ENCODE measurements at regions not wholly inside any gene's neighbourhood (a gene's known extent, or its start where the extent isn't known, plus 50 kb on each side); places are given as distances from the start of the nearest gene placed in this dataset.
A peak's percentile ranks its signal among the peaks of the same experiment; 100 is the strongest.

GRCh38 chr13:38519229-38519911 is 167.5 kb upstream of the FREM2 start:
- no peak for DNase-seq (ENCODE audit: low read depth)

GRCh38 chr13:38520041-38520440 is 166.8 kb upstream of the FREM2 start:
- DNase-seq (ENCODE audit: low read depth), result no peak

GRCh38 chr13:38527140-38527539 is 159.7 kb upstream of the FREM2 start:
- DNase-seq (ENCODE audit: low read depth), result no peak

DNA sequence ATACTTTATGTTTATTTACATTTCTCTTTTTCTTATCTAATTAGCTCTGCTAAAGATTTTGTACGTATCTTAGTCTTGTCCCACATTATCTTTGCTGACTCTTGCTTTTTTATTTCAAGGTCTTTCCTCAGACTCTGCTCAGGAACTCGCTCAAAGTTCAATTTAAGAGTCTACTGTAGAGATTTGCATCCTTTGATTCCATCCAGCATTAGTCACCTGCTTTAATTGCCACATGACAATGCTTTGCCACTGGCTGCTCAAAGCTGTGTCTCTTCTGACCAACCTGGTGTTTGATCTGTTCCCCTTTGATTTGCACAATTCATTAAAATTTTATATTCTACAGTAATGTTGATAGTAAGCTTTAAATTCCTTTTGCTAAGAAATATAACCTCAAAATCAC is 157.9 kb upstream of the FREM2 start:
- DNase-seq (ENCODE audit: low read depth), result no peak

GRCh38 chr13:38530492-38530891 is 156.4 kb upstream of the FREM2 start:
- no peak for DNase-seq (ENCODE audit: low read depth)

DNA sequence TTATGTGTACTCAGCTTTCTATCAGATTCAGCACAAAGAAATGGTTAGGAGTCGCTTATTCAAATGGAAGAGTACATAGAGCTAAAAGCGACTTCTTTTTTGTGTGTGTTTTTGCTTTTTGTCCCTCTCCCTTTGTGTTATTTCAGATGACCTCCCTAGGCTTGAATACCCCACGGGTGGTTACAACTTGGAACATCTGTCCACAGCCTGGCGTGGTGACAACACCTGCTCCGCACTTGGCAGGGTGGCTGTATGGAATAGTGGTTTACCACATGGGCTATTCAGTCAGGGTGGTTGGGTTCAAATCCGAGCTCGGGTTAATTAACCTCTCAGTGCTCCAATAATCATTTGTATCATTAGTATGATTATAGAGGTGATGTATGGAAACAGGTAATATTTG is 151.6 kb upstream of the FREM2 start:
- no peak for DNase-seq (ENCODE audit: low read depth)

DNA sequence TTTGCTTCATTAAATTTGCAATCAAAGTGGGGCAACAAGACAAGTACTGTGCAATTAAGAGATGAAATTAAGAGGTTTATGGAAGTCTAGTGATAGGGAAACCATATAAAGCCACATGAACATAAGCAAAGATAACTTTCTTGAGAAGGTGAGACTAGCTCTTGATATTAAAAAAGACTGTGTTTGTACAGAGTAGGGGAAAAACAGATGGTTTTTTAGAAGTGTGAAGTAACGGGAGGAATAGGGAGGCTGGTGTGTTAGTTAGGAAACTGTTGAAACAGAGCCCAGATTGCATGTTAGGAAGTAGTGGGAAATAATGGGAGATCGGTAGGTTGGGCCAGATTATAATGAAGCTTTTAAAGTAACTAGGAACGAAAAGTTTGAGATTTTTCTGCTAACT is 149.8 kb upstream of the FREM2 start:
- no peak for DNase-seq (ENCODE audit: low read depth)

GRCh38 chr13:38538422-38538821 is 148.5 kb upstream of the FREM2 start:
- DNase-seq (ENCODE audit: low read depth), result no peak

GRCh38 chr13:38539632-38540031 is 147.2 kb upstream of the FREM2 start:
- DNase-seq (ENCODE audit: low read depth), result no peak

- DNase-seq (ENCODE audit: low read depth), result no peak
These were observed 144.3 kb upstream of the FREM2 start for GRCh38 chr13:38542601-38543000.

DNA sequence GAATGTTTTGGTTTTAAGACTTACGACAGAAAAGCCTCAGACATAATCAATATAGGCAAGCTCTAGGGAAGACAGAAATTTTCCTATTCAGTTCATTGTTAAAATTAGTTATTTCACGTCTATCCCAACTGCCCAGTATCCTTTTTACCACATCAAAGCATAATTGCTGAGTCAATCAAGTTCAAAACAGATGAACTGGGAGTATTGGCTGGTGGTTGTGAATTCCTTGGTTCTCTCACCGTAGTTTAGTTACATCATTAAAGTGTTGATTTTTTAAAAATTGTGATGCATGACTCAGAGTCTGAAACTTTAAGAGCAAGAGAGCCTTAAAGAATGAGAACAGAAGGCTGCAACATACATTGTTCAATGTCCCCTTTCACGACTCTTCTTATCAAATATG is 143.3 kb upstream of the FREM2 start:
- DNase-seq (ENCODE audit: low read depth), result no peak

GRCh38 chr13:38563739-38564138 is 123.1 kb upstream of the FREM2 start:
- no peak for DNase-seq (ENCODE audit: low read depth)

GRCh38 chr13:38564256-38565150 is 122.4 kb upstream of the FREM2 start:
- no peak for DNase-seq (ENCODE audit: low read depth)

DNA sequence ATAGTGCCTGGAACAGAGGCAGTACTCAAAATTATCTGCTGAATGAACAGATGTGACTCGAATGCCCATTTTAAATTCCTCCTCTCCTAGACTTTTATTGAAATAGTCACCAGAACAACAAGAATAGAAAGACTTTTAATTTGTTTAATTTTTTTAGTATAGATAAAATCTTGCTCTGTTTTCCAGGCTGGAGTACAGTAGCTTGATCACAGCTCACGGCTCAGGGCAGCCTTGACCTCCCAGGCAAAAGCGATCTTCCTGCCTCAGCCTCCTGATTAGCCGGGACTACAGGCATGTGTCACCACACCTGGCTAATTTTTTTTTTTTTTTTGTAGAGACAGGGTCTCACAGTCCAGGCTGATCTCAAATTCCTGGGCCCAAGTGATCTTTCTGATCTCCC is 120.9 kb upstream of the FREM2 start:
- DNase-seq (ENCODE audit: low read depth), result no peak

DNA sequence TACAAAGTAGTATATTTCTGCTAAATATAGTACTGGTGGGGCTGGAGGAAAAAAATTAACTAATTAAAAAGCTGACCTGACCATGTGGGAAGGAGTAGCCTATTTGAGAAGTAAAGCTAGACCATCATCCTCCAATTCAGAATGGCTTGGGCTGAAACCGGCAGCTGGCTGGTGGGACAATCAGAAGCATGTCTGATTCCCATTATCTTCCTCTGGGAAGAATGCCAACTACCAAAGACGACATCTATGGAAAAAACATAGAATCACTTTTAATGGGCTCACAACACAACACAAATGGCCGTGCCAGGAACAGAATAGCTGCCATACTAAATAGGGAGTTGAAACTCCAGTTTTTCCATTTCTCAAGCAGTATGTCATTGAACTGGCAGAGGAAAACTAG is 120.4 kb upstream of the FREM2 start:
- no peak for DNase-seq (ENCODE audit: low read depth)

GRCh38 chr13:38570706-38571105 is 116.2 kb upstream of the FREM2 start:
- no peak for DNase-seq (ENCODE audit: low read depth)

DNA sequence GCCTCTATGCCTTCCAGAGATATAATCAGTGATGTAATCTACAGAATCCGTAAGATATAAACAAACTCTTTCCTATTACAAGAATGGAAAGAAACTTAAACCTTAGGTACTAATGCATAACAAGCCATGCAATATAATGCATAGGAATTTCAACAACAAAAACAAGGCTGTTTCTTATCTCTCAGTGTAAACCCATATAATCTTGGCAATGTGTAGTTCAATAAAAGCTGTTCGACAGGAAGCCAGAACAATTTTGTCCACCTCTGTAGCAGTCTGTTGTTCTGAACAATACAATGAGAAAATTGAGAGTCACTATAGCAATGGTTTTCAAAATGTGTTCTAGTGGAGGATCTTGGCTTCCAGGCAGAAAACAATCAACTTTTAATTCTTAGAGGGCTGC is 111.5 kb upstream of the FREM2 start:
- no peak for DNase-seq (ENCODE audit: low read depth)

DNA sequence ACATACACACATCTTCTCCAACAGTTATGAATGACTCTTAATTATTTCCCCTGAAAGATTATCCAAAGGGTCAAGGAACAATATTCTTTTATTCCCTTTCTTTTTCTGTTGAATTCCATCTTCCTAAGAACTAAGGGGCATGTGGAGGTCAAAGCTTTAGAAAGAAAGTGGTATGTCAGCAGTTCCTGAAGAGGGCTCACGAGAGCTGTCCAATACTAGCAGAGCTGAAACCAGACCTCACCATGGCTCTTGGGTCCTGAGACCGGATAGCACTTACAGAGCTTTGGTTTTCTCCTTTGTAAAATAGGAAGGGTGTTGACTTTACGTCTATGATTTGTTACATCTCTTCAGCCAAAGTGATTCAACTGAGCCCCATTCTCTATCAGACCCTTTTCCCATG is 109.8 kb upstream of the FREM2 start:
- DNase-seq (ENCODE audit: low read depth), result no peak

- peak; percentile 16 for DNase-seq (ENCODE audit: low read depth)
These were observed 104.7 kb upstream of the FREM2 start for GRCh38 chr13:38582133-38582532.

DNA sequence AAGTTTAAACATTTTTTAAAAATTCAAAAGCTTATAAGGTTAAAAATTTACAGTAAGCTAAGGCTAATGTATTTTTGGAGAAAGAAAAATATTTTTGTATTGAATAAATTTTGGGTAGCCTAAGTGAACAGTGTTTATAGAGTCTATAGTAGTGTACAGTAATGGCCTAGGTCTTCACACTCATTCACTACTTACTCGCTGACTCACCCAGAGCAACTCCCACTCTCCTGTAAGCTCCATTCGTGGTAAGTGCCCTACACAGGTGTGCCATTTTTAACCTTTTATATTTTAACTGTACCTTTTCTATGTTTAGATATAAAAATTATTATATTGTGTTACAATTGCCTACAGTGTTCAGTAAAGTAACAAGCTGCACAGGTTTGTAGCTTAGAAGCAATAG is 96.6 kb upstream of the FREM2 start:
- no peak for DNase-seq (ENCODE audit: low read depth)

GRCh38 chr13:38590796-38591507 is 95.9 kb upstream of the FREM2 start:
- no peak for DNase-seq (ENCODE audit: low read depth)

DNA sequence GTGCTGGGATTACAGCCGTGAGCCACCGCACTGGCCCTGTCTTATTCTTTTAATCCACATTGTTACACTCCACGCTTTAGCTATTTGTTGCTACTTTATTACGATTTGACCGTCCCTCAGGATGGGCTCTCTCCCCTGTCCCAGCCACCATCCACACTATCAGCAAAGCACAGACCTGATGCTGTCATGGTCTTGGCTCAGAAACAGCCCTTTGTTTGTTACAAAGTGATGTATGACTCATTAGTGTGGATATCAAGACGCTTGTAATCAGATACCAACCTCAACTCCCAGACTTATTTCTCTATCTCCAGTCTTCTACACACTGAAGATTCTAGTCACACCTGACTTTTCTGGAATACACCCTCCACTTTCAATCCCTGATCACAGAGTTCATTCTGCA is 84.6 kb upstream of the FREM2 start:
- no peak for DNase-seq (ENCODE audit: low read depth)
